Keratinocyte (primary cell): ENCODE measurements at regions not wholly inside any gene's neighbourhood (a gene's known extent, or its start where the extent isn't known, plus 50 kb on each side); places are given as distances from the start of the nearest gene placed in this dataset.

Experiments used
- DNase-seq: peaks from one replicate; pipeline ENCODE4 v3.0.0-alpha.2; 2011; ENCODE audit warnings: low read depth, missing footprints, low spot score
- FAIRE-seq: peaks from 2 replicates; lab custom pipeline; 2011; peaks lifted over from hg19 to GRCh38; lab: Jason Lieb, UNC
- H2AFZ ChIP-seq: 2 replicates; pipeline ENCODE4 v1.6.0; 2012; ENCODE audit warnings: low read length, control low read depth, inconsistent platforms; ENCODE audit not compliant: control insufficient read depth
- H3K27ac ChIP-seq: 2 replicates; pipeline ENCODE4 v1.5.1; 2011; ENCODE audit warnings: low read length; ENCODE audit not compliant: control insufficient read depth, insufficient read depth
- H3K27me3 ChIP-seq: 3 replicates; pipeline ENCODE4 v1.6.0; 2011; ENCODE audit warnings: low read length; ENCODE audit not compliant: control insufficient read depth, insufficient read depth; ENCODE audit errors: extremely low read depth
- H3K36me3 ChIP-seq, 2 experiments: 2 replicates in 1 of 2; 3 replicates in 1 of 2; pipeline ENCODE4 v1.5.1; 2011; ENCODE audit warnings: low read length in 2 of 2, mild to moderate bottlenecking in 1 of 2; ENCODE audit not compliant: control insufficient read depth in 2 of 2, insufficient read depth in 2 of 2; ENCODE audit errors: extremely low read depth in 1 of 2
- H3K4me1 ChIP-seq: 3 replicates; pipeline ENCODE4 v1.5.1; 2011; ENCODE audit warnings: low read length; ENCODE audit not compliant: control insufficient read depth, insufficient read depth; ENCODE audit errors: extremely low read depth
- H3K4me2 ChIP-seq: 3 replicates; pipeline ENCODE4 v1.6.0; 2011; ENCODE audit warnings: low read depth, low read length; ENCODE audit not compliant: control insufficient read depth, insufficient read depth; ENCODE audit errors: extremely low read depth
- H3K4me3 ChIP-seq, 3 experiments: fragments of 200-600 bp in 1 of 3; sonication (generic) in 1 of 3; 2 replicates in 2 of 3; 3 replicates in 1 of 3; pipeline ENCODE4 v1.5.1; 2011 to 2016; ENCODE audit warnings: low read length in 3 of 3, mild to moderate bottlenecking in 3 of 3, control low read depth in 2 of 3, inconsistent platforms in 1 of 3, low read depth in 1 of 3, mixed read lengths in 1 of 3, mixed run types in 1 of 3, moderate library complexity in 1 of 3; ENCODE audit not compliant: control insufficient read depth in 2 of 3, insufficient read depth in 2 of 3; ENCODE audit errors: extremely low read depth in 1 of 3
- H3K79me2 ChIP-seq: 2 replicates; pipeline ENCODE4 v1.6.0; 2012; ENCODE audit warnings: low read length; ENCODE audit not compliant: control insufficient read depth, insufficient read depth
- H3K9ac ChIP-seq: 3 replicates; pipeline ENCODE4 v1.6.0; 2011; ENCODE audit warnings: low read length; ENCODE audit not compliant: control insufficient read depth, insufficient read depth; ENCODE audit errors: extremely low read depth
- H3K9me1 ChIP-seq: 3 replicates; pipeline ENCODE4 v1.6.0; 2011; ENCODE audit warnings: low read length; ENCODE audit not compliant: control insufficient read depth, insufficient read depth; ENCODE audit errors: extremely low read depth
- H3K9me3 ChIP-seq: 2 replicates; pipeline ENCODE4 v1.5.1; 2012; ENCODE audit warnings: low read depth, low read length; ENCODE audit not compliant: control insufficient read depth
- H4K20me1 ChIP-seq: 3 replicates; pipeline ENCODE4 v1.6.0; 2011; ENCODE audit warnings: low read length; ENCODE audit not compliant: control insufficient read depth, insufficient read depth; ENCODE audit errors: extremely low read depth
- CTCF ChIP-seq, 3 experiments: IDR thresholded peaks in 1 of 3; conservative IDR thresholded peaks in 1 of 3; optimal IDR thresholded peaks in 1 of 3; 2 replicates in 2 of 3; 3 replicates in 1 of 3; pipeline versions ENCODE3 to v1.5.1; 2011; ENCODE audit warnings: low read length in 3 of 3, mild to moderate bottlenecking in 3 of 3, moderate library complexity in 2 of 3, control low read depth in 1 of 3, inconsistent platforms in 1 of 3; ENCODE audit not compliant: insufficient read depth in 2 of 3; ENCODE audit errors: extremely low read depth in 1 of 3
- EZH2 ChIP-seq: IDR thresholded peaks from one replicate; pipeline ENCODE4 v1.6.1; 2012; ENCODE audit warnings: inconsistent platforms, mild to moderate bottlenecking, low read length, moderate library complexity
- dilution Hi-C: fragments of 300-500 bp; cut with MboI; formaldehyde crosslinking; loops from one replicate; pipeline ENCODE4 v1.7.0; 2020; ENCODE audit warnings: low sequenced_read_pairs; ENCODE audit not compliant: extremely low pct_ligation_motif_present

- Histone ChIP-seq H3K27me3 (no peaks in the 10 kb centered on the region), H3K9me3 (no peaks in the 10 kb centered on the region), H3K36me3 (no peaks in the 10 kb centered on the region), H3K4me1 (no peaks in the 10 kb centered on the region), H3K4me3 (no peak overlapping the region), H3K9ac (no peak overlapping the region), H3K27ac (no peak overlapping the region), H4K20me1 (no peaks in the 10 kb centered on the region), H2AFZ (no peak overlapping the region), H3K4me2 (no peak overlapping the region), H3K9me1 (no peaks in the 10 kb centered on the region), H3K79me2 (no peaks in the 10 kb centered on the region)
- FAIRE-seq, result no peak
- dilution Hi-C loops, result no loop called here
- no peak for DNase-seq
- TF ChIP-seq CTCF (optimal IDR thresholded peaks at IDR 0.05 in 1 of 3, IDR thresholded peaks at IDR 0.05 in 1 of 3, conservative IDR thresholded peaks at IDR 0.05 in 1 of 3; ENCODE audit: extremely low read depth in 1 of 3, insufficient read depth in 2 of 3, low read length in 3 of 3) (no peak), EZH2 (no peak)
Observed at GRCh38 chr13:56850852-56851251, 289.9 kb upstream of the PRR20A start.

- no peaks in the 10 kb centered on the region for H3K9me3 ChIP-seq
- H3K4me2 ChIP-seq, result no peak overlapping the region
- no peaks in the 10 kb centered on the region for H4K20me1 ChIP-seq
- H3K27me3 ChIP-seq, result no peaks in the 10 kb centered on the region
- no peaks in the 10 kb centered on the region for H3K9me1 ChIP-seq
- H3K27ac ChIP-seq, result no peak overlapping the region
- dilution Hi-C loops, result no loop called here
- no peaks in the 10 kb centered on the region for H3K79me2 ChIP-seq
- H2AFZ ChIP-seq, result no peak overlapping the region
- no peak for DNase-seq
- FAIRE-seq, result no peak
- no peak overlapping the region for H3K9ac ChIP-seq
- no peaks in the 10 kb centered on the region for H3K36me3 ChIP-seq
- TF ChIP-seq CTCF (optimal IDR thresholded peaks at IDR 0.05 in 1 of 3, IDR thresholded peaks at IDR 0.05 in 1 of 3, conservative IDR thresholded peaks at IDR 0.05 in 1 of 3; ENCODE audit: extremely low read depth in 1 of 3, insufficient read depth in 2 of 3, low read length in 3 of 3), result no peak
- no peak for TF ChIP-seq EZH2
- H3K4me1 ChIP-seq, result no peaks in the 10 kb centered on the region
- H3K4me3 ChIP-seq, result no peak overlapping the region
Observed at GRCh38 chr13:56861476-56861875, 279.2 kb upstream of the PRR20A start.
